ENCODE measurements at regions not wholly inside any gene's neighbourhood (a gene's known extent, or its start where the extent isn't known, plus 50 kb on each side); places are given as distances from the start of the nearest gene placed in this dataset.

DNA sequence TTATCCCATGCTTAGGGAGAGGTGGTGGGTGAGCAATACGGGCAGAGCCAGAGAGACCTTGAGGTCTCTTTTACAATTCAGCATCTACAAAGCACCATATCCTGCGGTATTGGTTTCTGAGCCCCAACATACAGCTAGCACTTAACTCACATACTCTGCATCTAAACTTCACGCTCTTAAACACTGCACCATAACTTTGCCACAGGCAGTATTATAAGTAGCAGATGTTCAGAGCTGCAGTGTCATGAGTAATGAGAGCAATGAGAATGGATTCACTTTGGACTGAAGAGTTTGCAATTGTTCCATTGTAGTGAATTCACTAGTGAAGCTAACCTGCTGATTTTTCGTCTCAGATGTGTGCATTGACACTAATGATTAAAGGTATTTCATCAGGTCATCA lies 93.8 kb downstream of the HS3ST1 start:
- DNase-seq (ENCODE audit: low spot score) = no peak
- H3K4me3 ChIP-seq (ENCODE audit: severe bottlenecking) = no peak overlapping the region
- no peak for ATAC-seq (ENCODE audit: low read depth)

GRCh38 chr4:11328401-11328800 lies 100.3 kb downstream of the HS3ST1 start:
- ATAC-seq (ENCODE audit: low read depth) (no peak), DNase-seq (ENCODE audit: low spot score) (no peak)
- H3K4me1 ChIP-seq (ENCODE audit: insufficient read depth, poor library complexity, severe bottlenecking) = no peaks in the 10 kb centered on the region
- no peak overlapping the region for H3K27ac ChIP-seq (ENCODE audit: poor library complexity, severe bottlenecking)
- no peak overlapping the region for H3K4me3 ChIP-seq (ENCODE audit: severe bottlenecking)
- H3K27me3 ChIP-seq (ENCODE audit: insufficient read depth, poor library complexity, severe bottlenecking) = no peaks in the 10 kb centered on the region
- TF ChIP-seq, protein P1, sequence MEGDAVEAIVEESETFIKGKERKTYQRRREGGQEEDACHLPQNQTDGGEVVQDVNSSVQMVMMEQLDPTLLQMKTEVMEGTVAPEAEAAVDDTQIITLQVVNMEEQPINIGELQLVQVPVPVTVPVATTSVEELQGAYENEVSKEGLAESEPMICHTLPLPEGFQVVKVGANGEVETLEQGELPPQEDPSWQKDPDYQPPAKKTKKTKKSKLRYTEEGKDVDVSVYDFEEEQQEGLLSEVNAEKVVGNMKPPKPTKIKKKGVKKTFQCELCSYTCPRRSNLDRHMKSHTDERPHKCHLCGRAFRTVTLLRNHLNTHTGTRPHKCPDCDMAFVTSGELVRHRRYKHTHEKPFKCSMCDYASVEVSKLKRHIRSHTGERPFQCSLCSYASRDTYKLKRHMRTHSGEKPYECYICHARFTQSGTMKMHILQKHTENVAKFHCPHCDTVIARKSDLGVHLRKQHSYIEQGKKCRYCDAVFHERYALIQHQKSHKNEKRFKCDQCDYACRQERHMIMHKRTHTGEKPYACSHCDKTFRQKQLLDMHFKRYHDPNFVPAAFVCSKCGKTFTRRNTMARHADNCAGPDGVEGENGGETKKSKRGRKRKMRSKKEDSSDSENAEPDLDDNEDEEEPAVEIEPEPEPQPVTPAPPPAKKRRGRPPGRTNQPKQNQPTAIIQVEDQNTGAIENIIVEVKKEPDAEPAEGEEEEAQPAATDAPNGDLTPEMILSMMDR (IDR thresholded peaks at IDR 0.05; ENCODE audit: poor library complexity, severe bottlenecking) = no peak
- no peaks in the 10 kb centered on the region for H3K9me3 ChIP-seq (ENCODE audit: severe bottlenecking)
- H3K36me3 ChIP-seq (ENCODE audit: low read depth) = no peaks in the 10 kb centered on the region

More for the DNA sequence above, 93.8 kb downstream of the HS3ST1 start:
- Histone ChIP-seq H3K9me3 (ENCODE audit: severe bottlenecking) (no peaks in the 10 kb centered on the region), H3K27ac (ENCODE audit: poor library complexity, severe bottlenecking) (no peak overlapping the region), H3K36me3 (ENCODE audit: low read depth) (no peaks in the 10 kb centered on the region), H3K27me3 (ENCODE audit: insufficient read depth, poor library complexity, severe bottlenecking) (no peaks in the 10 kb centered on the region), H3K4me1 (ENCODE audit: insufficient read depth, poor library complexity, severe bottlenecking) (no peaks in the 10 kb centered on the region)
- TF ChIP-seq, protein P1 (IDR thresholded peaks at IDR 0.05; ENCODE audit: poor library complexity, severe bottlenecking) = no peak

DNA sequence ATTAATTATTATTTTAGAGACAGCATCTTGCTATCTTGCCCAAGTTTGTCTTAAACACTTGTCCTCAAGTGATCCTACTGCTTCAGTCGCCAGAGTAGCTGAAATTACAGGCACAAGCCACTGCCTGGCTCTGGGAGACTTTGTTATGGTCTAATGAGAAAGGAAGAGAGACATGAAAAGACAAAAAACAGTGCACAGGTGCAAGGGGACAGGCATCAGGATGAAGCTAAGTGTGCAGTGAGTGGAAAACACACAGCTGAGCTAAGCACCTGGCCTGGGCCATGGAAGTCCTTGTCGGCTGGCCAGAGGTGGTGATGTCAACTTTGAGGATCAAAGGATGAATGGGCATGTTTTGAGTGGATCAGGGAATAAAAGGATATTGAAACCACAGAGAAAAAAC lies 102.7 kb downstream of the HS3ST1 start:
- no peak for DNase-seq (ENCODE audit: low spot score)
- H3K36me3 ChIP-seq (ENCODE audit: low read depth) = no peaks in the 10 kb centered on the region

DNA sequence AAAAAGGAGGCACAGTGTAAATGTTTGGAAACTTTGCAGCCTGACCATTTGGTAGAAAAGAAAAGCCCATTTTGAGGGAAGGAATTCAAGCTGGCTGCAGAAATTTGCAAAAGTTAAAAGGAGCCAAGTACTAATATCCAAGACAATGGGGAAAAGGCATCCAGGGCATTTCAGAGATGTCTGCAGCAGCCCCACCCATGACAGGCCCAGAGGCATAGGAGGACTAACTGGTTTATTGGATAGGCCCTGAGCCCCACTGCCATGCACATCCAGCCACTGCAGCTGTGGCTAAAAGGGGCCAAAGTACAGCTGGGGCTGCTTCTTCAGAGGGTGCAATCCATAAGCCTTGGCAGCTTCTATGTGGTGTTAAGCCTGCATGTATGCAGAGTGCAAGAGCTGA lies 104.9 kb downstream of the HS3ST1 start:
- ATAC-seq (ENCODE audit: low read depth) = no peak
- H3K36me3 ChIP-seq (ENCODE audit: low read depth) = no peaks in the 10 kb centered on the region
- no peaks in the 10 kb centered on the region for H3K4me1 ChIP-seq (ENCODE audit: insufficient read depth, poor library complexity, severe bottlenecking)
- H3K9me3 ChIP-seq (ENCODE audit: severe bottlenecking) = no peaks in the 10 kb centered on the region
- TF ChIP-seq, protein P1 (IDR thresholded peaks at IDR 0.05; ENCODE audit: poor library complexity, severe bottlenecking) = no peak
- no peak overlapping the region for H3K4me3 ChIP-seq (ENCODE audit: severe bottlenecking)
- H3K27ac ChIP-seq (ENCODE audit: poor library complexity, severe bottlenecking) = no peak overlapping the region
- no peaks in the 10 kb centered on the region for H3K27me3 ChIP-seq (ENCODE audit: insufficient read depth, poor library complexity, severe bottlenecking)
- no peak for DNase-seq (ENCODE audit: low spot score)

More for the DNA sequence above, 102.7 kb downstream of the HS3ST1 start:
- TF ChIP-seq, protein P1 (IDR thresholded peaks at IDR 0.05; ENCODE audit: poor library complexity, severe bottlenecking) = no peak
- H3K27ac ChIP-seq (ENCODE audit: poor library complexity, severe bottlenecking) = no peak overlapping the region
- no peak overlapping the region for H3K4me3 ChIP-seq (ENCODE audit: severe bottlenecking)
- no peak for ATAC-seq (ENCODE audit: low read depth)
- no peaks in the 10 kb centered on the region for H3K27me3 ChIP-seq (ENCODE audit: insufficient read depth, poor library complexity, severe bottlenecking)
- H3K9me3 ChIP-seq (ENCODE audit: severe bottlenecking) = no peaks in the 10 kb centered on the region
- no peaks in the 10 kb centered on the region for H3K4me1 ChIP-seq (ENCODE audit: insufficient read depth, poor library complexity, severe bottlenecking)

DNA sequence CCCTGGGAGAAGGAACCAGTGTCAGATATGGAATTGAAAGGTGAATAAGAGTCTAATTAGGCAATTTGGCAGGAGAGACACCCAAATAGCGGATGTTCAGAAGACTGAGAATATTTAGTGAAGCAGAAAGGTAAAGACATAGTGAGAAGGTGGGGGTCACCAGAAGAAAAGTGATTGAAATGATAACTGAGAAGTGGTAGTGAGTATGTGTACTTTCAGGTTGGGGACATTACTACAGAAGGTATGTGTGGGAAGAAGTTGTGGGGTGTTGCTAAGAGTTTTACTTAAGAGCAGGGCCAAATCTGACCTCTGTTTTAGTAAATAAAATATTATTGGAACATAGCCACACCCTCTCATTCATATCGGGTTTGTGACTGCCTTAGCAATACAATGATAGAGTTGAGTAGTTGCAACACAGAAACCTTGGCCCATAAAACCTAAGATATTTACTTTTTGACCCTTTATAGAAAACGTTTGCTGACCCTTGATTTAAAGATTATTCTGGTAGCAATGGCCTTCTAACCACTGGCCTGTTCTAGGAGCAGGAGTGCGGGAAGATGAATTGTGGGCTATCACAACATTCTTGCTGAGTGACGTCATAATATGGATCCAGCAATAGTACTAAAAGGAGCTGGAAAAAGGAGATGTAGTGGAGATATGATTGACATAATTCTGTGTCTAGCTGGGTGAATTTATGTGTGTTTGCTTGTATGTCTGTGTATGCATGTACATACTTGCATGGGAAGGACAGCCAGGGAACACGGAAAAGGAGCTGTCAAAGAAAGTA lies 115.3 kb downstream of the HS3ST1 start:
- no peak for DNase-seq (ENCODE audit: low spot score)
- TF ChIP-seq, protein P1 (IDR thresholded peaks at IDR 0.05; ENCODE audit: poor library complexity, severe bottlenecking) = no peak
- H3K4me1 ChIP-seq (ENCODE audit: insufficient read depth, poor library complexity, severe bottlenecking) = no peaks in the 10 kb centered on the region
- ATAC-seq (ENCODE audit: low read depth) = no peak
- no peak overlapping the region for H3K4me3 ChIP-seq (ENCODE audit: severe bottlenecking)
- no peaks in the 10 kb centered on the region for H3K27me3 ChIP-seq (ENCODE audit: insufficient read depth, poor library complexity, severe bottlenecking)
- no peak overlapping the region for H3K27ac ChIP-seq (ENCODE audit: poor library complexity, severe bottlenecking)
- no peaks in the 10 kb centered on the region for H3K36me3 ChIP-seq (ENCODE audit: low read depth)
- H3K9me3 ChIP-seq (ENCODE audit: severe bottlenecking) = no peaks in the 10 kb centered on the region

Measured in RWPE2 (cell line).